ENCODE measurements at regions not wholly inside any gene's neighbourhood (a gene's known extent, or its start where the extent isn't known, plus 50 kb on each side); places are given as distances from the start of the nearest gene placed in this dataset.

- DNase-seq (ENCODE audit: low read depth) = no peak
Measured at GRCh38 chr3:26521261-26521660, 101.3 kb upstream of the LRRC3B start.

GRCh38 chr3:26522919-26523318 lies 99.7 kb upstream of the LRRC3B start:
- DNase-seq (ENCODE audit: low read depth) = no peak

- no peak for DNase-seq (ENCODE audit: low read depth)
Measured at GRCh38 chr3:26525013-26525412, 97.6 kb upstream of the LRRC3B start.

- DNase-seq (ENCODE audit: low read depth) = no peak
Measured at GRCh38 chr3:26535151-26535550, 87.4 kb upstream of the LRRC3B start.

- no peak for DNase-seq (ENCODE audit: low read depth)
Measured at GRCh38 chr3:26536955-26537354, 85.6 kb upstream of the LRRC3B start.

- DNase-seq (ENCODE audit: low read depth) = no peak
Measured at GRCh38 chr3:26550413-26550812, 72.2 kb upstream of the LRRC3B start.

GRCh38 chr3:26556637-26557036 lies 65.9 kb upstream of the LRRC3B start:
- DNase-seq (ENCODE audit: low read depth) = no peak

GRCh38 chr3:26558257-26558656 lies 64.3 kb upstream of the LRRC3B start:
- no peak for DNase-seq (ENCODE audit: low read depth)

GRCh38 chr3:26559227-26559626 lies 63.3 kb upstream of the LRRC3B start:
- no peak for DNase-seq (ENCODE audit: low read depth)

GRCh38 chr3:26560081-26560480 lies 62.5 kb upstream of the LRRC3B start:
- no peak for DNase-seq (ENCODE audit: low read depth)

- no peak for DNase-seq (ENCODE audit: low read depth)
Measured at GRCh38 chr3:26562021-26562768, 60.4 kb upstream of the LRRC3B start.

Data from RPMI7951 (cell line).